ENCODE measurements at regions not wholly inside any gene's neighbourhood (a gene's known extent, or its start where the extent isn't known, plus 50 kb on each side); places are given as distances from the start of the nearest gene placed in this dataset.

DNA sequence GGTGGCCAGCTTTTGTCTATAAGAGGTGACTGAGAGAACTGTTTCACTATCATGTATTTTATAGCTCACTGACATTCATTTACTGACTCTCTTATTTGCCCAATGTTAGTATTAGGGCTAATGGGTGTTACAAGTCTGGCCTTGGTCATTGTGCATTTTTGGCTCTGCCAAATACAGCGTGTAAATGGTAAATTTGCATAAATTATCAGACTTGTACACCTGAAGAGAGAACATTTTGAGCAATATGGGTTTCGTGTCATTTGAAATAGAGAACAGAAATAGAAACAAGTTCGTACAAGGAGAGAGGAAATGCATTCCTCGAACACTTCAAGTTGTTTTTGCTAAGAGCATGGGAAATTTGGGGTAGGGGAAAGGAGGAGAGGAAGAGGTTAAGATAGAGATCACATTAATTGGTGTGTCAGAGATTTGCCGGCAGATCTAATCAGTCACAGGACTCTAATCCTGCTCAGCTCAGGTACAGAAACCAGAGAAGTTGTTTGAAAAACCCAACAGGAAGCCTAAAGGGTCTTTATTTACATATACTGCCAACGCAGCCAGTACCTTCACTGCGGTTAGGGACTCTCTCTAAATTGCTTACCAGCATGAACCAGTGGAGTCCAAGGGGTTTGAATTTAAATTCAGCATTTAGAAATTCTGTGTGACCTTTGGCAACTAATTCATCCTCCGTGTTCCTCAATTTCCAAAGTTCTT, 261.5 kb downstream of the GPATCH2 start:
- TF ChIP-seq CEBPB (IDR thresholded peaks at IDR 0.05) (no peak), EP300 (IDR thresholded peaks at IDR 0.05; ENCODE audit: borderline replicate concordance) (no peak), TAF1 (IDR thresholded peaks at IDR 0.05; ENCODE audit: low read depth) (no peak), NFIC (IDR thresholded peaks at IDR 0.05) (no peak), TCF12 (IDR thresholded peaks at IDR 0.05; ENCODE audit: low read depth) (no peak), TEAD4 (IDR thresholded peaks at IDR 0.05) (no peak), EGR1 (IDR thresholded peaks at IDR 0.05) (no peak), FOXM1 (IDR thresholded peaks at IDR 0.05; ENCODE audit: borderline replicate concordance, low read depth) (no peak), YY1 (IDR thresholded peaks at IDR 0.05; ENCODE audit: low read depth) (no peak), RAD21 (IDR thresholded peaks at IDR 0.05; ENCODE audit: low read depth) (no peak), ZBTB7A (IDR thresholded peaks at IDR 0.05; ENCODE audit: low read depth) (no peak), CREB1 (IDR thresholded peaks at IDR 0.05; ENCODE audit: low read depth) (no peak)
- TF ChIP-seq, protein P1, sequence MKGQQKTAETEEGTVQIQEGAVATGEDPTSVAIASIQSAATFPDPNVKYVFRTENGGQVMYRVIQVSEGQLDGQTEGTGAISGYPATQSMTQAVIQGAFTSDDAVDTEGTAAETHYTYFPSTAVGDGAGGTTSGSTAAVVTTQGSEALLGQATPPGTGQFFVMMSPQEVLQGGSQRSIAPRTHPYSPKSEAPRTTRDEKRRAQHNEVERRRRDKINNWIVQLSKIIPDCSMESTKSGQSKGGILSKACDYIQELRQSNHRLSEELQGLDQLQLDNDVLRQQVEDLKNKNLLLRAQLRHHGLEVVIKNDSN (IDR thresholded peaks at IDR 0.05): no peak
- TF ChIP-seq, protein P2, sequence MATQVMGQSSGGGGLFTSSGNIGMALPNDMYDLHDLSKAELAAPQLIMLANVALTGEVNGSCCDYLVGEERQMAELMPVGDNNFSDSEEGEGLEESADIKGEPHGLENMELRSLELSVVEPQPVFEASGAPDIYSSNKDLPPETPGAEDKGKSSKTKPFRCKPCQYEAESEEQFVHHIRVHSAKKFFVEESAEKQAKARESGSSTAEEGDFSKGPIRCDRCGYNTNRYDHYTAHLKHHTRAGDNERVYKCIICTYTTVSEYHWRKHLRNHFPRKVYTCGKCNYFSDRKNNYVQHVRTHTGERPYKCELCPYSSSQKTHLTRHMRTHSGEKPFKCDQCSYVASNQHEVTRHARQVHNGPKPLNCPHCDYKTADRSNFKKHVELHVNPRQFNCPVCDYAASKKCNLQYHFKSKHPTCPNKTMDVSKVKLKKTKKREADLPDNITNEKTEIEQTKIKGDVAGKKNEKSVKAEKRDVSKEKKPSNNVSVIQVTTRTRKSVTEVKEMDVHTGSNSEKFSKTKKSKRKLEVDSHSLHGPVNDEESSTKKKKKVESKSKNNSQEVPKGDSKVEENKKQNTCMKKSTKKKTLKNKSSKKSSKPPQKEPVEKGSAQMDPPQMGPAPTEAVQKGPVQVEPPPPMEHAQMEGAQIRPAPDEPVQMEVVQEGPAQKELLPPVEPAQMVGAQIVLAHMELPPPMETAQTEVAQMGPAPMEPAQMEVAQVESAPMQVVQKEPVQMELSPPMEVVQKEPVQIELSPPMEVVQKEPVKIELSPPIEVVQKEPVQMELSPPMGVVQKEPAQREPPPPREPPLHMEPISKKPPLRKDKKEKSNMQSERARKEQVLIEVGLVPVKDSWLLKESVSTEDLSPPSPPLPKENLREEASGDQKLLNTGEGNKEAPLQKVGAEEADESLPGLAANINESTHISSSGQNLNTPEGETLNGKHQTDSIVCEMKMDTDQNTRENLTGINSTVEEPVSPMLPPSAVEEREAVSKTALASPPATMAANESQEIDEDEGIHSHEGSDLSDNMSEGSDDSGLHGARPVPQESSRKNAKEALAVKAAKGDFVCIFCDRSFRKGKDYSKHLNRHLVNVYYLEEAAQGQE (IDR thresholded peaks at IDR 0.05; ENCODE audit: low read depth): no peak
- TF ChIP-seq, protein P3, sequence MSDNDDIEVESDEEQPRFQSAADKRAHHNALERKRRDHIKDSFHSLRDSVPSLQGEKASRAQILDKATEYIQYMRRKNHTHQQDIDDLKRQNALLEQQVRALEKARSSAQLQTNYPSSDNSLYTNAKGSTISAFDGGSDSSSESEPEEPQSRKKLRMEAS (IDR thresholded peaks at IDR 0.05): no peak

DNA sequence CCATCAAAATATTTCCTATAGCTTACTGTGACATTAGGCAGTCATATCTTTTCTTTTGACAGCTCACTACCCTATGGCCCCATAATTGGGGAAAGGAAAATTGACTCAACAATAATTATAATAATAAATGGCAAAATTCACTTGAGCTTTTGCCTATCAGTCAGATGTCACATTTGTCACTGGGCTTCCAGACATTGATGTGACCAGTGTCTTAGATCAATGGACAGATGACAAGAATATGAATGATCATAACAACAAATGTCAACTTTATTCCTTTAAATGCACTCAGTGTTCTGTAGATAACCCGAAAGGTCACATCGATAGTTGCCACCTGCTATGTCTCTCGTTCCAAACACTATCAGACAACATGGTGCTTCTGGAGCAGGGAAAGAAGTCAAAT, 266.7 kb downstream of the GPATCH2 start:
- TF ChIP-seq, protein P3 (IDR thresholded peaks at IDR 0.05): no peak
- TF ChIP-seq EP300 (IDR thresholded peaks at IDR 0.05; ENCODE audit: borderline replicate concordance) (no peak), EGR1 (IDR thresholded peaks at IDR 0.05) (no peak), ZBTB7A (IDR thresholded peaks at IDR 0.05; ENCODE audit: low read depth) (no peak), TEAD4 (IDR thresholded peaks at IDR 0.05) (no peak), CREB1 (IDR thresholded peaks at IDR 0.05; ENCODE audit: low read depth) (no peak), CEBPB (IDR thresholded peaks at IDR 0.05) (no peak), TAF1 (IDR thresholded peaks at IDR 0.05; ENCODE audit: low read depth) (no peak)
- TF ChIP-seq, protein P1 (IDR thresholded peaks at IDR 0.05): no peak
- TF ChIP-seq, protein P2 (IDR thresholded peaks at IDR 0.05; ENCODE audit: low read depth): no peak

DNA sequence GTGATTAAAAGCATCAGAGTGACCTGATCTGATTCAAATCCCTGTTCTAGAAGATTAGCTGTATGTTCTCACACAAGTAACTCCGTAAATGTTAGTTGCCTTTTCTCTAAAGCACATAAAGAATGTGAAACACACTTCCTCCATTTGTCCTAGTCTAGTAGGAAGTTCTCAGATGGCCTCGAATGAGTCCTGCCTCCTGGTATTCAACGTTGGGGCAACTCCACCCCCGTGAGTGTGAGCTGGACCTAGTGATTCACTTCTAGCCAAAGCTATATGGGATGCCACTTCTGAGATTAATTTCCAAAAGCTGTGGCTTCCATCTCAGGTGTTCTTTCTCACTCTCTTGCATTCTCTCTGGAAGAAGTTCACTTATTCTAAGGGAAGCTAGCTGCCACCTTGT, 267.6 kb downstream of the GPATCH2 start:
- TF ChIP-seq FOXM1 (IDR thresholded peaks at IDR 0.05; ENCODE audit: borderline replicate concordance, low read depth): no peak
- TF ChIP-seq, protein P2 (IDR thresholded peaks at IDR 0.05; ENCODE audit: low read depth): no peak
- no peak for TF ChIP-seq NFIC (IDR thresholded peaks at IDR 0.05)
- TF ChIP-seq ZBTB7A (IDR thresholded peaks at IDR 0.05; ENCODE audit: low read depth): no peak
- TF ChIP-seq CEBPB (IDR thresholded peaks at IDR 0.05): no peak
- TF ChIP-seq YY1 (IDR thresholded peaks at IDR 0.05; ENCODE audit: low read depth): no peak
- TF ChIP-seq TEAD4 (IDR thresholded peaks at IDR 0.05): no peak
- TF ChIP-seq CREB1 (IDR thresholded peaks at IDR 0.05; ENCODE audit: low read depth): no peak
- TF ChIP-seq EP300 (IDR thresholded peaks at IDR 0.05; ENCODE audit: borderline replicate concordance): no peak

DNA sequence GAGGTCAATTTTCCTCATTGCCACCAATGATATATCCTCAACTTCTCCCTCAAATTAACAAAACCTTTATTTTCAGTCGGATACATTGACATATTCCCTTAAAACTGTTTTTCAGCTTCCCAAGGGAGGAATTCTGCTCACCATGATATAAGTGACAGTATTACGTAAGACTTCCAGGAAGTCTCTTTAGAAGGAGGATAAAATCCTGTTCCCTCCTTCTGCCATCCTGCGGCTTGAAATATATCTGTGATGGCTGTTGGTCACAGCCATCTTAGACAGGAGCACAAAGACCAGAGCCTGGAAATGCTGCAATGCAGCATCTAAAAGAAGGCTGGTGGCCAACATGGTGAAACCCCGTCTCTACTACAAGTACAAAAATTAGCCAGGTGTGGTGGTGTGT, 270.4 kb downstream of the GPATCH2 start:
- TF ChIP-seq CEBPB (IDR thresholded peaks at IDR 0.05): no peak; the same call in 1 of the 2 replicates
- no peak for TF ChIP-seq TCF12 (IDR thresholded peaks at IDR 0.05; ENCODE audit: low read depth)
- TF ChIP-seq, protein P3 (IDR thresholded peaks at IDR 0.05): no peak
- TF ChIP-seq EP300 (IDR thresholded peaks at IDR 0.05; ENCODE audit: borderline replicate concordance): no peak
- TF ChIP-seq ZBTB7A (IDR thresholded peaks at IDR 0.05; ENCODE audit: low read depth): no peak
- TF ChIP-seq EGR1 (IDR thresholded peaks at IDR 0.05): no peak
- no peak for TF ChIP-seq YY1 (IDR thresholded peaks at IDR 0.05; ENCODE audit: low read depth)
- TF ChIP-seq TAF1 (IDR thresholded peaks at IDR 0.05; ENCODE audit: low read depth): no peak
- TF ChIP-seq, protein P1 (IDR thresholded peaks at IDR 0.05): no peak
- no peak for TF ChIP-seq NFIC (IDR thresholded peaks at IDR 0.05)
- TF ChIP-seq FOXM1 (IDR thresholded peaks at IDR 0.05; ENCODE audit: borderline replicate concordance, low read depth): no peak
- TF ChIP-seq, protein P2 (IDR thresholded peaks at IDR 0.05; ENCODE audit: low read depth): no peak
- TF ChIP-seq CREB1 (IDR thresholded peaks at IDR 0.05; ENCODE audit: low read depth): no peak
- TF ChIP-seq RAD21 (IDR thresholded peaks at IDR 0.05; ENCODE audit: low read depth): no peak
